ENCODE measurements at regions not wholly inside any gene's neighbourhood (a gene's known extent, or its start where the extent isn't known, plus 50 kb on each side); places are given as distances from the start of the nearest gene placed in this dataset.

DNA sequence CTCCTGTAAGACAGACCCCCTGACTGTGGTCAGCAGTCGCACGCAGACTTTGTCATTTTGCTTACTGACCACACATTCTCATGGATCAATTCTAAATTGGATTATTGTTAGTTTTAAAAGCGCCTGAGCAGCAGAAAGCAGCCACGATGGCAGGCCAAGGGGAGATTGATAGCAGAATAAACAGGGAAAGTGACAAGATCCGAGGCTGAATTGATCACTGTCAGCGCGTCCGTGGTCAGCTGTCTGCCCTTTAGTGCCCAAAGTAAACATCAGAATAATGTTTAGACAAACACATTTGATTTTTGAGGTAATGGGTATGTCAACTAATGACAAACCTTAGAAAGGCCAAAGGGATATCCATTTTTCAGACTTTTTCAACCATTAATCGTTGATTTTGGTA is 426.8 kb downstream of the SETD4 start:
- no peak overlapping the region for H3K4me3 ChIP-seq (ENCODE audit: low read length)
- TF ChIP-seq, protein P1, sequence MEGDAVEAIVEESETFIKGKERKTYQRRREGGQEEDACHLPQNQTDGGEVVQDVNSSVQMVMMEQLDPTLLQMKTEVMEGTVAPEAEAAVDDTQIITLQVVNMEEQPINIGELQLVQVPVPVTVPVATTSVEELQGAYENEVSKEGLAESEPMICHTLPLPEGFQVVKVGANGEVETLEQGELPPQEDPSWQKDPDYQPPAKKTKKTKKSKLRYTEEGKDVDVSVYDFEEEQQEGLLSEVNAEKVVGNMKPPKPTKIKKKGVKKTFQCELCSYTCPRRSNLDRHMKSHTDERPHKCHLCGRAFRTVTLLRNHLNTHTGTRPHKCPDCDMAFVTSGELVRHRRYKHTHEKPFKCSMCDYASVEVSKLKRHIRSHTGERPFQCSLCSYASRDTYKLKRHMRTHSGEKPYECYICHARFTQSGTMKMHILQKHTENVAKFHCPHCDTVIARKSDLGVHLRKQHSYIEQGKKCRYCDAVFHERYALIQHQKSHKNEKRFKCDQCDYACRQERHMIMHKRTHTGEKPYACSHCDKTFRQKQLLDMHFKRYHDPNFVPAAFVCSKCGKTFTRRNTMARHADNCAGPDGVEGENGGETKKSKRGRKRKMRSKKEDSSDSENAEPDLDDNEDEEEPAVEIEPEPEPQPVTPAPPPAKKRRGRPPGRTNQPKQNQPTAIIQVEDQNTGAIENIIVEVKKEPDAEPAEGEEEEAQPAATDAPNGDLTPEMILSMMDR (conservative IDR thresholded peaks at IDR 0.05; ENCODE audit: low read length), result no peak
- DNase-seq (ENCODE audit: low read depth), result no peak

DNA sequence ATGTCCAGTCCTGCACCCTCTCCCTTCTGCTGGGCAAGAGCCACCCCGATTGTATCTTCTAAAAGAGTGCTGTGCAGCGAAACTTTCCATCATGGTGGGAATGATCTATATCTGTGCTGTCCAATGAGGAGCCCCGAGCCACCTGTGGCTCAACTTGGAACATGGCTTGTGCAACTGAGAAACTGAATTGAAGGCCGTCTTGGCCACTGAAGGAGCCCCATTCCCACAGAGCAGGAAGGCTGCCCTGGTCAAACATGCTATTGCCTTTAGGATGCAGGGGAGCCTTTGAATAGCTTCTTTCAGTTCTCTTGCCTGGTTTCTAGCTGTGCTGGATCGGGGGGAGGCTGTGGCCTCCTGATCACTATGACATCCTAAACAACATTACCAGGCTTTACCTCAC is 427.6 kb downstream of the SETD4 start:
- DNase-seq (ENCODE audit: low read depth), result no peak
- TF ChIP-seq, protein P1 (conservative IDR thresholded peaks at IDR 0.05; ENCODE audit: low read length), result no peak
- no peak overlapping the region for H3K4me3 ChIP-seq (ENCODE audit: low read length)

DNA sequence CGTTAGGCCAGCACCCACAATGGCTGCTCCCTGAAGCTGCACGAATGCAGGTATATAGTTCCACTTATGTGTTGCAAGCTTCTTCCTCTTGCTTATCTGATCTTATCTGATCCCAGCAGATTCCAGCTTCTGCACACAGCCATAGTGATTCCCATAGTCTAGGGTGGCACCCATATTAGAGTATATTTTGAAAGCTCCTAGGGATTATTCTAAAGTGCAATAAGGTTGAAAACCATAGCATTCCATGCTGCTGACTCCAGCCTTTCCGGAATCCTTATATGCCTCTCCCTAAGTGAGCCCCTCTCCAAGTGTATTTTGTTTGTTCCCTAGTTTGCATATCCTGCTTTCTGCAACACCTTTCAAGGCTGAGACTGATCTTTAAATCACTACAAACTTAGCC is 432.0 kb downstream of the SETD4 start:
- no peak for DNase-seq (ENCODE audit: low read depth)
- H3K4me3 ChIP-seq (ENCODE audit: low read length), result no peak overlapping the region
- TF ChIP-seq, protein P1 (conservative IDR thresholded peaks at IDR 0.05; ENCODE audit: low read length), result no peak

DNA sequence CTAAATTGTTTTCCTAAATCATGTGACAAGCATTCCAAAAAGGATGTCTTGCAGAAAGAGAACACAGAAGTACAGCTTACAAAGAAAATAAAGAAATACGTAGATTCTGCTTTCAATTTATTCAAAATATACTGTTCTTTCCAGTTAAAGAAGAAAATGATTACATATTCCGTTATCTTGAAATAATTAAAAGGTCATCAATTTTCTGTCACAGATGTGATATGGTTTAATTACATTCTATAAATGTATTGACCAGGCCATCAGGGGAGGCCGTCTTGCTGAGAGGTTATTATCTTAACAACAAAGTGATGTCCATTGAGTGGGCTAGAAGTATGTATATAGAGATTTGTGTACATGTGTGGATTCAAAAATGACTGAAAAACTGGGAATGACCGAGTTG is 432.9 kb downstream of the SETD4 start:
- no peak overlapping the region for H3K4me3 ChIP-seq (ENCODE audit: low read length)
- no peak for DNase-seq (ENCODE audit: low read depth)
- TF ChIP-seq, protein P1 (conservative IDR thresholded peaks at IDR 0.05; ENCODE audit: low read length), result no peak

DNA sequence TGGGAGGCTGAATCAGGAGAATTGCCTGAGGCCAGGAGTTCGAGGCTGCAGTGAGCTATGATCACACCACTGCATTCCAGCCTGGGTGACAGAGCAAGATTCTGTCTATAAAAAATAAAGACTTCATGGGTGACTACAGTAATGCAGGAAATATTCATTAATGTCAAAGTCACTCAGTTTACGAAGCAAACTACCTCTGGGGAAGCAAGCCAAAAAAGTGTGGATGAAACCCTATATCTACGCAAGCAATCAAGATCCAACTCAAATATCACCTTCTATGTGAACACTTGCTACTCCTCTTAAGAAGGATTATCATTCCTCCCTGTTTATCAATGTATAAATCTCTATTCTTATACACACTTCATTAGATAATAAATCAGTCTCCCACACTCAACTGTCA is 434.8 kb downstream of the SETD4 start:
- no peak overlapping the region for H3K4me3 ChIP-seq (ENCODE audit: low read length)
- DNase-seq (ENCODE audit: low read depth), result no peak
- TF ChIP-seq, protein P1 (conservative IDR thresholded peaks at IDR 0.05; ENCODE audit: low read length), result no peak

DNA sequence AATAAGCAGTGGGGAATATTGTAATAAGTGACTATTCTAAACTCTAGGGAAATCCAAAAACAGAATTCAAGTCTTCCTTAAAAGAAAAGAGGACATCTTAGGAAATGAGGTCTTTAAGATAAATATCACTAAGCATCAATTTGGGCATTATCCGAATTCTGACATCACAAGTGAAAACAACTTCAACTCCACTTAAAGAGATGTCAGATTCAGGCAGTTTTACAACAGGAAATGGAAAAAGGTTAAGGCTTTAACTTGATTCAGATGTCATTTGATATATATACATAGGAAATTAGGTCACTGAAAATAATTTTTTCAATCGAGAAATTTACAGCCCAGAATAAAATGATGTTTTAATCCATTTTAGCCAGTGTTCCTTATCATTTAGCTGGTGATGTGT is 435.4 kb downstream of the SETD4 start:
- DNase-seq (ENCODE audit: low read depth), result no peak
- H3K4me3 ChIP-seq (ENCODE audit: low read length), result no peak overlapping the region
- TF ChIP-seq, protein P1 (conservative IDR thresholded peaks at IDR 0.05; ENCODE audit: low read length), result no peak

DNA sequence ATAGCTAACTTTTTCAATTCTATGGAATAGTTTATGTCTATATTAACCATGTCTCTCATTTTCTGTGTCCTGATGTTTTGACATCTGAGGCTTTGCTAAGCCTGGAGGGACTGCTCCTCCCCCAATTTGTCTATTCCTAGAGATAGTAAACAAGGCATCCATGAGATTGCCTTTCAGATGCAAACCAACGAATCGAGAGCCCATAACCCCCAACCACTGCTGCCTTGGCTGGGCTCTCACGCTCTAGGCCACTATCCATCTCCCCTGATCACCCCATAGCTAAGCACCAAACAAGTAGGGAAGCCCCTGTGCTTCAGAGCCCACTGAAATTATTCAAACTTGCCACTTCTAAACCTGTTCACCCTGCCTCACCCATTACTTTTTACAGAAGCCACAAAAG is 437.7 kb downstream of the SETD4 start:
- TF ChIP-seq, protein P1 (conservative IDR thresholded peaks at IDR 0.05; ENCODE audit: low read length), result no peak
- no peak overlapping the region for H3K4me3 ChIP-seq (ENCODE audit: low read length)
- DNase-seq (ENCODE audit: low read depth), result no peak
